ENCODE measurements at regions not wholly inside any gene's neighbourhood (a gene's known extent, or its start where the extent isn't known, plus 50 kb on each side); places are given as distances from the start of the nearest gene placed in this dataset.

DNA sequence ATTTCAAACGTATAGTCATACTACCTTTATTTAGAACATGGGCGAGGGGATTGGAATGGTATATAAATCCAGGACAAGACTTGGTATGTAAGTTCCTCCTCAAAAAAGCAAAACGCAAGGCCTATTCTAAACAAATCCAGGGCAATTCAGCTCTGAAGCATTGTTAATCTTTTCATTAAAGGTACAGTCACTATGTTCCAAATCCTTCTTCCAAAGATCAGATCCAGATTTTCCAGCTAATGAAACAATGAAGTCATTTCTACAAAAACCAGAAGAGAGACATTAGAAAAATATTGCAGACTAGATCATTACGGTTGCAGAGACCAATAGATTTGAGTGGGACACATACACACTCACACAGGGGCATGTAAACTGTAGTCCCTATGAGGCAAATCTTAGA, 116.1 kb upstream of the BNC2 start:
- TF ChIP-seq, protein P1, sequence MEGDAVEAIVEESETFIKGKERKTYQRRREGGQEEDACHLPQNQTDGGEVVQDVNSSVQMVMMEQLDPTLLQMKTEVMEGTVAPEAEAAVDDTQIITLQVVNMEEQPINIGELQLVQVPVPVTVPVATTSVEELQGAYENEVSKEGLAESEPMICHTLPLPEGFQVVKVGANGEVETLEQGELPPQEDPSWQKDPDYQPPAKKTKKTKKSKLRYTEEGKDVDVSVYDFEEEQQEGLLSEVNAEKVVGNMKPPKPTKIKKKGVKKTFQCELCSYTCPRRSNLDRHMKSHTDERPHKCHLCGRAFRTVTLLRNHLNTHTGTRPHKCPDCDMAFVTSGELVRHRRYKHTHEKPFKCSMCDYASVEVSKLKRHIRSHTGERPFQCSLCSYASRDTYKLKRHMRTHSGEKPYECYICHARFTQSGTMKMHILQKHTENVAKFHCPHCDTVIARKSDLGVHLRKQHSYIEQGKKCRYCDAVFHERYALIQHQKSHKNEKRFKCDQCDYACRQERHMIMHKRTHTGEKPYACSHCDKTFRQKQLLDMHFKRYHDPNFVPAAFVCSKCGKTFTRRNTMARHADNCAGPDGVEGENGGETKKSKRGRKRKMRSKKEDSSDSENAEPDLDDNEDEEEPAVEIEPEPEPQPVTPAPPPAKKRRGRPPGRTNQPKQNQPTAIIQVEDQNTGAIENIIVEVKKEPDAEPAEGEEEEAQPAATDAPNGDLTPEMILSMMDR (IDR thresholded peaks at IDR 0.05; ENCODE audit: low read depth, low read length, missing control alignments), result no peak
- H3K4me3 ChIP-seq (ENCODE audit: low read depth, low read length), result no peak overlapping the region
- DNase-seq (ENCODE audit: low read depth), result no peak

DNA sequence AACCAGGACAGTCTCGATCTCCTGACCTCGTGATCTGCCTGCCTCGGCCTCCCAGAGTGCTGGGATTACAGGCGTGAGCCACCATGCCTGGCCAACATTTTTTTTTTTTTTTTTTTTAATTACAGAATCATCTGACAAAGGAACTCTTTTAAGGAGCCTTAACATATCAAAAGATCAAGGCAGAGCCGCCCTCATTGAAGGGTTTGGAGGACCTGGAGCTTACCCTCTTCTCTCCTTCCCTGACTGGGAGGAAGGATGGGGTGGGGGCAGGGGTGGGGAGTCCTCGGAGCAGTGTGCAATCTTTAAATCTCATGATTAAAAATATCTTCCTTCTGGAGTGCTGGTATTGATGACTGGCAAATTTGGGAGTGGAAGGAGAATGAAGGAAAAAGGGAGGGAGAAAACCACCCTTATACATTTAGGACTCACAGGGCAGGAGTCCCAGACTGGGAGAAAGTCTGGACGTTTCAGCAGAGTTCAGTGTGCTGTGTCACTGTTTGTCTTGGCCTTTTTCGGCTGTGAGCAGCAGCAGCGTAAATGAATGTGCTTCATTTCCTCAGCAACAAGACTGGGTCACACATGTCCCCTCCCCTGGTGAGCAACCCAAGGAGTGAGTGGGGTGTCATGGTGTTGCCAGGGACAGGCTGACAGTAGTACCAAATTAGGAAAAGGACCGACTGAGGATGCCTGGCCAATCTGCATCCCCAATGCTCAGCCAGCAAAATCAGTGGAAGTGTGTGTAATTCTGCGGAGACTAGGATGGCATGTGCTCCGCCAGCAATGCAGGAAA, 115.3 kb upstream of the BNC2 start:
- H3K4me3 ChIP-seq (ENCODE audit: low read depth, low read length), result no peak overlapping the region
- DNase-seq (ENCODE audit: low read depth), result no peak
- TF ChIP-seq, protein P1 (IDR thresholded peaks at IDR 0.05; ENCODE audit: low read depth, low read length, missing control alignments), result no peak

DNA sequence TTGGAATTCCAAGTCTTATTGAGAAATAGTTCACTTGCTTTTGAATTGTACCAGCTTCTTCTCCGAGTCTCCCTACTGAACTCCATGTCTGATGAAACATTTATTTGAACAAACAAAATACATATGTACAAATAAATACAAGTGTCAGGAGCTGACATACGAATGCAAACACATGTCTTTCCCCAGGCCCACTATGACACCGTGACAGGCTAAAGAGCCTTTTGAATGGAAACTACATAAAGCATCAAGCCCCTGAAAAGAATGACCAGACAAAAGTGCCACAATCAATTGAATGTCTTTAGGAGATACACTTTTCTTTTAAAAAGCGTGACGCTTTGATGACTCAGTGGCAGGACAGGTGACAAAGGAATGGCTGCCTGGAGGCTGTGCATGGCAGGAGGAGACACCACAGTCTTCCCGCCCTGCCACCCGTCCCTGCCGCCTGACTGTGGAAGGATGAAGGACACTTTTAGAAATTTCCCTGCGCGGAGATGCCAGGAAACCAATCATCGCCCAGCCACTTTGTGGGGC, 112.4 kb upstream of the BNC2 start:
- DNase-seq (ENCODE audit: low read depth), result no peak
- TF ChIP-seq, protein P1 (IDR thresholded peaks at IDR 0.05; ENCODE audit: low read depth, low read length, missing control alignments), result no peak
- no peak overlapping the region for H3K4me3 ChIP-seq (ENCODE audit: low read depth, low read length)

DNA sequence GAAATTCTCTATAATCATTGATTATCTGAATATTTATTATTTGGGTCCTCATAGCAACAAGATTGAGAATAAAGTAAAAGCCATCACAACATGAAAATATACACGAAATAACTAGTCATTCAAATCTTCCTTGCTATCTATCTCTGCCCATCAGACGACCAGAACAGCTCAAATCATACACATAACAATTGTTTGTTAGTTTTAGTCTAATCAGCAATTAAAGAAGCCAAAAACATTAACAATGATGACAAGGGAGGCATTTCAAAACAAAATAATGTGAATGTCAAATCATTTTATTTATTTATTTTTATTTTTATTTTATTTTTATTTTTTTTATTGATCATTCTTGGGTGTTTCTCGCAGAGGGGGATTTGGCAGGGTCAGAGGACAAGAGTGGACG, 106.0 kb upstream of the BNC2 start:
- TF ChIP-seq, protein P1 (IDR thresholded peaks at IDR 0.05; ENCODE audit: low read depth, low read length, missing control alignments), result no peak
- no peak for DNase-seq (ENCODE audit: low read depth)
- H3K4me3 ChIP-seq (ENCODE audit: low read depth, low read length), result no peak overlapping the region

DNA sequence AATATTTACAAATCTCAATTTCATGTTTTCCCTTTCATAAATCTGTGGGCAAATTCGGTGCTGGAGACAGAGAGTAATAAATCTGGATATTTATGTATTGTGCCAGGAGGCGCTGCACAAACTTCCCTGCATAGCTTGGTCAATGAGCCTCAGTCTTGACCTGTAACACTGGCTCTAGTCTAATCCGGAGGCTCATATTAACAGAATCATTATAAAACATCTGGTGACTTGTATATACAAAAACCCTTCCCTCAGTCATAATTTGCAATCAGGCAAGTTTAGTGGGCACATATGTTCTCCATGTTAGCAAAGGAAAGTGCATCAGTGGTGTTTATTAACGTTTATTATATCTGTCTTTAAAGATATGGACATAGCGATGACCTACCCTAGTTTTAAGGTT, 104.0 kb upstream of the BNC2 start:
- no peak overlapping the region for H3K4me3 ChIP-seq (ENCODE audit: low read depth, low read length)
- TF ChIP-seq, protein P1 (IDR thresholded peaks at IDR 0.05; ENCODE audit: low read depth, low read length, missing control alignments), result no peak
- no peak for DNase-seq (ENCODE audit: low read depth)

DNA sequence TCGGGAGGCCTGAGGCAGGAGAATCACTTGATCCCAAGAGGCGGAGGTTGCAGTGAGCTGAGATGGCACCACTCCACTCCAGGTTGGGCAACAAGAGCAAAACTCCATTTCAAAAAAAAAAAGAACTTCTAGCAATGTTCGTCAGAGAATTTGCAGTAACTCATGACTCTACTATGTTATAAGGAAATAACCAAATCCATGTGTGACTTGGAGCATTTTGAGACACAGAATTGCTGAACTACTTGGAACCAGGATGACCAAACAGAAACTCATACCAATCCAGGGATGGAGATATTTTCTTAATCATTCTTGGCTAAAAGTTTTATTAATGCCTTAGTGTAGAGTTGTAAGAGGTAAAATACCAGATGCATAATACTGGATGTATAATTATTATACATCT, 99.9 kb upstream of the BNC2 start:
- no peak overlapping the region for H3K4me3 ChIP-seq (ENCODE audit: low read depth, low read length)
- TF ChIP-seq, protein P1 (IDR thresholded peaks at IDR 0.05; ENCODE audit: low read depth, low read length, missing control alignments), result no peak
- DNase-seq (ENCODE audit: low read depth), result no peak

DNA sequence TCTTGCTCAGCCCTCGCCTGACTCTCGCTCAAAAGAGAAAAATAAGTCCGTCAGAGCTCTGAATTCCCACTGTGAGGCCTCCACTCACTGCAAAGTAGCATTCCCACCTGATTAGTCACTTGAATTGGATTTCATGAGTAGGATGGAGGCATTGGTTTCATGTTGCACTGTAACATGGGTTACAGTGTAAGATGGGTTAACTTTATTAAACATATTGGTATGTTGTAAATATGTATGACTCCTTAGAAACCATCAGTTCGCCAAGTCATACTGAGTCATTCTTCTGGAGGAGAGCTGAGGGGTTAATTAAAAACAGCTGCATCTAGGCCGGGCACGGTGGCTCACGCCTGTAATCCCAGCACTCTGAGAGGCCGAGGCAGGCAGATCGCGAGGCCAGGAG, 93.8 kb upstream of the BNC2 start:
- no peak for DNase-seq (ENCODE audit: low read depth)
- TF ChIP-seq, protein P1 (IDR thresholded peaks at IDR 0.05; ENCODE audit: low read depth, low read length, missing control alignments), result no peak

More for the DNA sequence above, 93.8 kb upstream of the BNC2 start:
- H3K4me3 ChIP-seq (ENCODE audit: low read depth, low read length), result no peak overlapping the region
